Activated naive CD4-positive, alpha-beta T cell treated with anti-CD3 and anti-CD28 coated beads, Interleukin-2, amount 50 U/mL, for 72 hours (primary cell): ENCODE measurements at regions not wholly inside any gene's neighbourhood (a gene's known extent, or its start where the extent isn't known, plus 50 kb on each side); places are given as distances from the start of the nearest gene placed in this dataset.

ENCODE experiments used
- ATAC-seq, 2 donors: fragments of 150-1000 bp; cut with Tn5 transposase; 2 replicates each; pipeline ENCODE4 v1.10.0; 2021; ENCODE audit warnings: mild to moderate bottlenecking in 2 of 2, moderate library complexity in 2 of 2
- DNase-seq, 2 donors: peaks; one replicate each; pipeline ENCODE4 v3.0.0; 2021 to 2022; ENCODE audit warnings: low spot score in 2 of 2
- H3K27ac Mint-ChIP-seq, 2 donors: one replicate each; pipeline ENCODE4 v1.8.0; 2022; ENCODE audit warnings: mild to moderate bottlenecking in 2 of 2, mixed read lengths in 2 of 2
- H3K36me3 Mint-ChIP-seq, 2 donors: one replicate each; pipeline ENCODE4 v1.8.0; 2022; ENCODE audit warnings: mixed read lengths in 2 of 2
- H3K9me3 Mint-ChIP-seq, 2 donors: one replicate each; pipeline ENCODE4 v1.8.0; 2022; ENCODE audit warnings: mixed read lengths in 2 of 2

DNA sequence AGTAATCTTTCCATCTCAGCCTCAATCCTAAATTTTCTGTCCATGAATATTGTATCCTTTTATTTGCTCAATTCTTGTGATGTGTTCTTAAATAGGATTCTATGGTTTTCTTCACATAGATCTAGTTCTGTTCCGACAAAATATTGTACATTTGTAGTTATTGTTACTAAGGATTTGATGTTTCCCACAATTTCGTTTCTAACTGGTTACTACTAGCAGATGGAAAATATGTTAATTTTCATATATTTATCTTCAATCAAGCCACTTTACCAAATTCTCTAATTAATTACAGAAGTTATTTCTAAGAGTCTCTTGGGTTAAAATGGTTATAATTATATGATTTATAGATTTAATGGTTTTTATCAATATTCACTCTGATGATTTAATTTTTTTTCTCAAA lies 60.3 kb downstream of the SEC61B start:
- no peaks in the 10 kb centered on the region for H3K36me3 Mint-ChIP-seq
- no peaks in the 10 kb centered on the region for H3K9me3 Mint-ChIP-seq
- DNase-seq, result no peak

DNA sequence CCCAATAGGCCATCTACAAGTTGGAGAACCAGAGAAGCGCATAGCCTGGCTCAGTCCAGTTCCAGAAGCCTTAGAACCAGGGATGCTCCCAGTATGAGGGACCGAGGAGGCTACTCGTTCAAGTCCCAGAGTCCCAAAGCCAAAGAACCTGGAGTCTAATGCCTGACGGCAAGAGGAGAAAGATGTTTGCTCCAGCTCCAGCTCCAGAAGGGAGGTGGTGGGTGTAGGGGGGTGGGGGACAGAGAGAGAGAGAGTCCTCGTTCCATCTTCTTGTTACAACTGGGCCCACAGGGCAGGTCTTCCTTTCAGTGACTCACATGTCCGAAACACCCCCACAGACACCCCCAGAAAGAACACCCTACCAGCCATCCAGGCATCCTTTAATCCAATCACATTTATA lies 63.9 kb downstream of the SEC61B start:
- Mint-ChIP-seq H3K9me3 (no peaks in the 10 kb centered on the region), H3K36me3 (no peaks in the 10 kb centered on the region), H3K27ac (no peak overlapping the region)
- DNase-seq (no peak), ATAC-seq (no peak)

More for the DNA sequence above, 60.3 kb downstream of the SEC61B start:
- ATAC-seq, result no peak
- H3K27ac Mint-ChIP-seq, result no peak overlapping the region

DNA sequence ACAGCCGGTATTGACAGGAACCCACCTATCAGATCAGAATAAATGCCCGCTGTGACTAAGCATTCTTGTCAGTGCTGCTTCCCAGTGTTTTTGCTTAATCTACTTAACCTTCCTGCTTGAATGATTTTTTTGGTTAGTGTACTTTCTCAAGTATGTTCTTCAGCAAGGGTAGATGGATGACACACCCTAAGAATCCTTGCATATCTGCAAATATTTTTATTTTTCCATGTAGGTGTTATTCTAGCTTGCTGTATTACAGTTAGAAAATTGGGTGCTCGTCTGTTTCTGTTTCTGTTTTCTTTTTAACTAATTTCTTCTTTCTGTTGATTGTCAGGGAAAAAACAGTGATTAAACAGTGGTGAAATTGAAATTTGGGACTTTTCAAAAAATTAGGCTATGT lies 64.5 kb downstream of the SEC61B start:
- Mint-ChIP-seq H3K9me3 (no peaks in the 10 kb centered on the region), H3K36me3 (no peaks in the 10 kb centered on the region), H3K27ac (no peak overlapping the region)
- ATAC-seq (no peak), DNase-seq (no peak)

DNA sequence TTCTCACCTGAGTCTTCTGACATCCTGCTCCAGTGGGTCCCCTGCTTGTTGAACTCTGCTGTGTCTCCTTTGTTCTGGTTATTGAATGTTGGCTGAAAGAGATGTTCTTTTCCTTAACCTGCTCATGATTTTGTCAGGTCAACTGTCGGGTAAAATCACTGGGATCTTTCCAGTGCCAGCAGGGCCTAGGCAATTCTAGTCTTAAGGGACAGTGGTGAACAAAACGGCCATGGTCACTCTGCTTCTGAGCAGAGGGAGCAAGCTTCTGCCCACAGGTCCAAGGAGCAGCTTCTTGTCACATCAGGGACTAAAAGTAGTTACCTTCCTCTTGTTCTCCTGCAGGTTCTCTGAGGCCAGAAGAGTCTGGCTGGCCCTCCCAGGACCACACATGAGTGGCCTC lies 65.6 kb downstream of the SEC61B start:
- no peaks in the 10 kb centered on the region for H3K9me3 Mint-ChIP-seq
- DNase-seq (no peak), ATAC-seq (no peak)
- no peak overlapping the region for H3K27ac Mint-ChIP-seq
- H3K36me3 Mint-ChIP-seq, result no peaks in the 10 kb centered on the region

DNA sequence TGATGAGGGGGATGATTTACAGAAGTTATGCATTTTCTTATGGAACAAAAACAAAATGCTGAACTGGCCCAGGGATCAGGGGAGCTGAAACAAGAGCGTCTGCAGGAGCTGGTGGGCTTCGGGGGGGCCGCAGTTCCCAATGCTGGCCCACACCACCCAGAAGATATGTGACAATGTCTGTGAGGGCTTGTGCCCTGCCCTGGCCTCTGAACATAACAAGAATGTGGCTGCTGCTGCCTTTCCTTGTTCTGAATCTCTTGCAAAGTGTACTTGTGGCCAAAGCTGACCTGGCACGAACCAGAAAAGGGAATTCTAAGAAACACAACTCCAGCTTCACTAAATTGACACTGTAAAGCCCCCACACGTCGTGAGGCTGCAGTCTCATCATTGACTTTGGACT lies 66.7 kb downstream of the SEC61B start:
- H3K9me3 Mint-ChIP-seq, result no peaks in the 10 kb centered on the region
- no peaks in the 10 kb centered on the region for H3K36me3 Mint-ChIP-seq
- no peak for ATAC-seq
- no peak for DNase-seq
- no peak overlapping the region for H3K27ac Mint-ChIP-seq

DNA sequence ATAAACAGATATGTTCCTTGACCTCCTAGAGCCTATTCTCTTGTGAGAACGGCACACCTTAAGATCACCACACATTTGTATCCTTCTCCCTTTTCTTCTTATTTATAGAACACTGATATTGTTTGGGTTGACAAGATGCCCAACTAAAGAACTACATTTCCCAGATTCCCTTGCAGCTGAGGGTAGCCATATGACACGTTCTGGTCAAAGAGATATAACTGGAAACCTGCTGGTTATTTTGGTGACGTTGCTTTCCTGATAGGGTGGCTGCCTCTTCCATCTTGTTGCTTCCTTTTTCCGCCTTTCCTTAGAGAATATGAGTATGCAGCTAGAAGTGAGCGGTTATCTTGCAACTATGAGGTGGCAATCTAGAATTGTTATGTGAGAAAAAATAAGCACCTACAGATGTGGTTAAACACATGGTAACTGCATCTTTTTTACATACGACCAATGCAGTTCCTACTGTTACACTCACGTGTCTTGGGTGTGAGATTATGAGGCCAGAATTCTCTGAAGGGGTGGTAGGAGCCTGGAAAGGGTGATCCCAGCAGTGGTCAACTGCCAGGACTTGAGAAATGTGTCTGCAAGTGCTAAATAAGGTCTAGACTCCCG lies 72.9 kb downstream of the SEC61B start:
- Mint-ChIP-seq H3K9me3 (no peaks in the 10 kb centered on the region), H3K36me3 (no peaks in the 10 kb centered on the region), H3K27ac (no peak overlapping the region)
- ATAC-seq (no peak), DNase-seq (no peak)

DNA sequence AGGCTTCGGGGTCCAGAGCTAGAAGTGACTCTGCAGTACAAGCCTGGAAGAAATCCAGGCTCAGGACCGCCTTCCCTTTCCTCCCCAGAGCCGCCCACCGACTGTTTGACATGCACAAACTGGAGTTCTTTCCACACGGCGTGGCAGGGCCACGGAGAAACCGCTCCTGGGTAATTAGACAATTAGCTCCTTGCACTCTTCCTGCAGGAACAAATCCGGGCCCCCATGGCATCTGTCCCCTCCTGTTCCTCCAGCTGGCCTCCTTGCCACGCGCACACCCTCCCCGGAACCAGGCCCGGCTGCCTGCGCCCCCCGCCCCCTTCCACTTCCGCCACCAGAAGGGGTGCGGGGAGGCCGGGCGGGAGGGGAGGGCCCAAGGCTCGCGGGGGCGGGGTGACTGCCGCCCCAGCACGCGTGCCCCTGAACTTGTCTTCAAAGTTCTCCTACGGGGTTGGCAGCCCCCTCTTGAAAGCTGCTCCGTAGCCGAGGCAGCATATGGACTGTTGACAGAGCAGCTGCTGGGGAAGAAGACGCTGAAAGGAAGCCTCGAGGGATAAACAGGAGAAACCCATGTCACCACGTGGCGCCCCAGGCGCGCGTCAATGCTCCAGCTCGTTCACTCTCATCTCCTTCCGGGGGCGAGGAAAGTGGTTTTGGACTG lies 74.3 kb downstream of the SEC61B start:
- DNase-seq (no peak), ATAC-seq (no peak)
- Mint-ChIP-seq H3K27ac (no peak overlapping the region), H3K9me3 (no peaks in the 10 kb centered on the region), H3K36me3 (no peaks in the 10 kb centered on the region)

DNA sequence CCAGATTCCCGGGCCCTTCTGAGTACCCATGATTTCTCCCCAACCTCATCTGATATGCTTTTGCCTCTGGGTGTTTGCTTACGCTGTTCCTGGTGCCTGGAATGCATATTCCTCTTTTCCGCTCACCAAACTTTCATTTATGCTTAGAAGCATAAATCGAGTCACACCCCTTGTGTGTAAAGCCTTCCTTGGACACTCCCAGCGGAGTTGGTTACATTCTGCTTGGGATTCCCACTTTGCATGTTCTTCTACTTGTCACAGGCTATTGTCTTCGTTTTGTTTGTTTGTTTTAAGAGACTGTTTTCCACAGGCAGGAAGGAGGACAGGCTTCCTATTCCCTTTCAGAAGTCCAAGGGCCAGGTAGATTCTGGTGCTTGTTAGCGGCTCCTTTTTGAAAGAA lies 76.5 kb downstream of the SEC61B start:
- no peaks in the 10 kb centered on the region for H3K36me3 Mint-ChIP-seq
- no peak overlapping the region for H3K27ac Mint-ChIP-seq
- no peak for ATAC-seq
- H3K9me3 Mint-ChIP-seq, result no peaks in the 10 kb centered on the region
- no peak for DNase-seq

DNA sequence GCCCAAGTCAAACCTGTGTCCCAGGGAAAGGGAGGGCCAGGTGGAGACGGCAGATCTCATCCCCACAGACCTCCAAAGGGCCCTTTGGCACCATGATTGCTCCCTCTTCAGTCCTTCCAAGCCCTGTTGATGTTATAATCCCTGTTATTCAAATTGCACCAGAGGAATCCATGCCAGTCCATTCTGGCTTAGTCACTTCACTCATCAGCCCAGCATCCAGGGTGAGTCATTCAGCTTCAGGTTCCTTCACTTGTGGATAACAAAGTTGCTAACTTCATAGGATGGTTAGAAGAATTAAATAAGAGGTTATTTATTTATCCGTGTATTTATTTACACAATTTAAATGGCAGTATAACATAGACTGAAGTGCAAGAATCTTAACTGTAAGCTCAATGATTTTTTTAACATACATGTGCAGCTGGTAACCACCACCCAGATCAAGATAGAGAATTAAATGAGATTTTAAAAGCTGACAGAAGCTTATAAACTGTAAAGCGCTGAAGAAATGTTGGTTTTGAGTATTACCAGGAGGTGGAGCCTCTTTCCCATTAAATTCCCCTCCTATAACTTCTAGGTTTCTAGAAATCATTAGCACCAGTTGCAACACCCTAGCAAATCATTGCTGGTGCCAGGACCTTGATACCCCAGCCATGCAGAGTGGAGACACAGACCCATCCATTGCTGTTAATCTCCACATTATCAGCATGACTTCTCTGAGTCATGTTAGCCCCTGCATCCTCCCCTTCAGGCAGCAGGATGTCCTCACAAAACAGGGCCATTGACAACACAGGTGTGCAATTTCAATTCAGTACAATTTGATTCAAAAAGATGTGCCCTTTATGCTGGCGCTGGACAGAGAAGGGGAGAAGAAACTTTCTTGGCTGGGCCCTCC lies 77.4 kb downstream of the SEC61B start:
- Mint-ChIP-seq H3K9me3 (no peaks in the 10 kb centered on the region), H3K36me3 (no peaks in the 10 kb centered on the region), H3K27ac (no peak overlapping the region)
- DNase-seq (no peak), ATAC-seq (no peak)

DNA sequence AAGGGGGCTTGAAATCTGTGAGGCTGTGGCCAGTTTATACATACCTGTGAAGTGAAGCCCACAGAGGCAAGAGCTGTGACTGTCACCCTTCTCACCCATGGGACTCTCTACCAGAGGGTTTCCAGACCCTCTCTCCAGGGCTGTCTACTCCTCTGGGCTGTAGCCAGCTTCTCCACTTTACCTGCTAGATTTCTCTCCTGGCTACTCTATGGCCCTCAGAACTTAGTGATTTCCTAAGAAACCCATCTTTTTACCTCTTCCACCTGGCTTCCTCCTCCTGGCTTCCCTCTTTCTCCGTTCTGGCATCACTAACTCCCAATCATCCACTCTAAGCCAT lies 78.0 kb downstream of the SEC61B start:
- ATAC-seq (no peak), DNase-seq (no peak)
- H3K36me3 Mint-ChIP-seq, result no peaks in the 10 kb centered on the region
- H3K9me3 Mint-ChIP-seq, result no peaks in the 10 kb centered on the region
- H3K27ac Mint-ChIP-seq, result no peak overlapping the region

DNA sequence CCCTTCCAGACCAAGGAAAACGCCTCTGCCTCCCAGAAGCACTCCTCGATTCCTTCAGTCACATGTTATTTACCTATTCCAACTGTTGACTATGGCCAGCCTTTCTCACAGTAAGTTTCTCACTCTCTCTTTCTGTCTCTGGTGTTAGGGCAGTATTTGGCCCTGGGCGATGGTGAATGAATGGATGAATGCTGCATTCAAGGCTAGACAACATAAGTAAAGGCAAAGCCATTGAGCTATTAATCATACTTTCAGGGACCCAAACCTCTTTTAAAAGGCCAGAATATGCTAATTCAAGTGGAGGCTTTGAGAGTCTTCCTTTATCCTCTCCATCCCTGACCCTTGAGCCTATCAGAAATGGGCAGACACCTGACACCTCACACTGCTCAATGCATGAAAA lies 78.5 kb downstream of the SEC61B start:
- Mint-ChIP-seq H3K36me3 (no peaks in the 10 kb centered on the region), H3K27ac (no peak overlapping the region), H3K9me3 (no peaks in the 10 kb centered on the region)
- ATAC-seq (no peak), DNase-seq (no peak)

DNA sequence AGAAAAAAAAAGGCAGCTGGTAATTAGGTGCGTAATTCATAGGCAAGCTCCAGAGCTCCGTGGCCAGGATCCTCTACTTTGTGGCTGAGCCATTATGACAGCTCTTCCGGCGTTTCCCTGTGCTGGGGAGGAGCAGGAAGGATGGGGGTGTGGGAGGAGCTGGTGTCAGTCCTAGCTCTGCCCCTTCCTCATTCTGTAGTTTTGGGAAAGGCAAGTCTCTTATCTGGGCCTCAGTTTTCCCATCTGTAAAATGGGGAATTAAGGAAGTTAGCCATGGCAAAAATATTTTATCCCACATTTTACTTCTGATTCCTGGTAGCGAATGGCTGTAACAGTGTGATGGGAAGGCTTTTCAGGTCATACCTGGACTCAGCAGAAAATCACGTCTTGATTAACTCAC lies 81.1 kb downstream of the SEC61B start:
- DNase-seq, result no peak
- no peak overlapping the region for H3K27ac Mint-ChIP-seq
- H3K9me3 Mint-ChIP-seq, result no peaks in the 10 kb centered on the region
- ATAC-seq, result no peak
- H3K36me3 Mint-ChIP-seq, result no peaks in the 10 kb centered on the region

DNA sequence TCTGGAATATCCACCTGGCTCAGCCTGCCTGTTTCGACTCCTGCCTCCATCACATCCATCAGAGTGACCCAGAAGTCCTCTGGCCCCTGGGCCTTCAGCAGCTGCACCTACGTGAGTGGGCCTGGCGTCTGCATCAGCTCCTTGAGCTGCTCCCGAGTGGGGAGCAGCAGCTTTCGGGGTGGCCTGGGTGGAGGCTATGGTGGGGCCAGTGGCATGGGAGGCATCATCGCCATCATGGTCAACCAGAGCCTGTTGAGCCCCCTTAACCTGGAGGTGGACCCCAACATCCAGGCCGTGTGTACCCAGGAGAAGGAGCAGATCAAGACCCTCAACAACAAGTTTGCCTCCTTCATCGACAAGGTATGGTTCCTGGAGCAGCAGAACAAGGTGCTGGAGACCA lies 83.0 kb downstream of the SEC61B start:
- no peak overlapping the region for H3K27ac Mint-ChIP-seq
- no peaks in the 10 kb centered on the region for H3K9me3 Mint-ChIP-seq
- no peaks in the 10 kb centered on the region for H3K36me3 Mint-ChIP-seq
- DNase-seq, result no peak
- ATAC-seq, result no peak

DNA sequence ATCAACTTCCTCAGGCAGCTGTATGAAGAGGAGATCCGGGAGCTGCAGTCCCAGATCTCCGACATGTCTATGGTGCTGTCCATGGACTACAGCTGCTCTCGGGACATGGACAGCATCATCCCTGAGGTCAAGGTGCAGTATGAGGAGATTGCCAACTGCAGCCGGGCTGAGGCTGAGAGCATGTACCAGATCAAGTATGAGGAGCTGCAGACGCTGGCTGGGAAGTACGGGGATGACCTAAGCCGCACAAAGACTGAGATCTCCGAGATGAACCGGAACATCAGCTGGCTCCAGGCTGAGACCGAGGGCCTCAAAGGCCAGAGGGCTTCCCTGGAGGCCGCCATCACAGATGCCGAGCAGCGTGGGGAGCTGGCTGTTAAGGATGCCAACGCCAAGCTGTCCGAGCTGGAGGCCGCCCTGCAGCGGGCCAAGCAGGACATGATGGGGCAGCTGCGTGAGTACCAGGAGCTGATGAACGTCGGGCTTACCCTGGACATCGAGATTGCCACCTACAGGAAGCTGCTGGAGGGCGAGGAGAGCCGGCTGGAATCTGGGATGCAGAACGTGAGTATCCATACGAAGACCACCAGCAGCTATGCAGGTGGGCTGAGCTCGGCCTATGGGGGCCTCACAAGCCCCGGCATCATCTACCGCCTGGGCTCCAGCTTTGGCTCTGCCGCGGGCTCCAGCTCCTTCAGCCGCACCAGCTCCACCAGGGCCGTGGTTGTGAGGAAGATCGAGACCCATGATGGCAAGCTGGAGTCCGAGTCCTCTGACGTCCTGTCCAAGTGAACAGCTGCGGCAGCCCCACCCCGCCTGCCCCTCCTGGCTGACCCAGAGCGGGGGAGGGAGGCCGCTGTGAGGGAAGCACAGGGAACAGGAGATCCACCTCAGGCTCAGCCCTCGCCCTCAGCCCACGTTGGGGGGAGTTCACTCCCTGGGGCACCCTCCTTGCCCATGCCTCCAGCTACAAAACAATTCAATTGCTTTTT lies 84.0 kb downstream of the SEC61B start:
- H3K27ac Mint-ChIP-seq, result no peak overlapping the region
- H3K9me3 Mint-ChIP-seq, result no peaks in the 10 kb centered on the region
- ATAC-seq, result no peak
- DNase-seq, result no peak
- H3K36me3 Mint-ChIP-seq, result no peaks in the 10 kb centered on the region

DNA sequence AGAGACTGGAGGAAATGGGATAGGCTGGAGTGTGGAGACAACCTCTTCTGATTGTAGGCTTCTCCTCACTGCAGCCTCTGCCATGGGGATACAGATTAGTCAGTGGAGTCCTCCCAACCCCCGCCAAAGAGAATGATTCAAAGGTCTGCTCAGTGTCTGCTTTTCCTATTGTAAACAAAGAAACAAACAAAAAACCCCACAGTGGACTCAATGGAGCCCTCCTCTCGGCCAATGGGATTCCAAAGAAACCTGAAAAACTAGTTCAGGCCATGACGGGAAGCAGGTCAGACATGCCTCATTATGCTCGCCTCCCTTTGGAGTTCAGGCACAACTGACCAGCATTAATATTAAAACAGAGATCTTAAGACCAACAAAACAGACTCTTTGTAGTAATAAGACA lies 85.8 kb downstream of the SEC61B start:
- H3K9me3 Mint-ChIP-seq, result no peaks in the 10 kb centered on the region
- no peak for ATAC-seq
- H3K36me3 Mint-ChIP-seq, result no peaks in the 10 kb centered on the region
- no peak for DNase-seq
- H3K27ac Mint-ChIP-seq, result no peak overlapping the region

DNA sequence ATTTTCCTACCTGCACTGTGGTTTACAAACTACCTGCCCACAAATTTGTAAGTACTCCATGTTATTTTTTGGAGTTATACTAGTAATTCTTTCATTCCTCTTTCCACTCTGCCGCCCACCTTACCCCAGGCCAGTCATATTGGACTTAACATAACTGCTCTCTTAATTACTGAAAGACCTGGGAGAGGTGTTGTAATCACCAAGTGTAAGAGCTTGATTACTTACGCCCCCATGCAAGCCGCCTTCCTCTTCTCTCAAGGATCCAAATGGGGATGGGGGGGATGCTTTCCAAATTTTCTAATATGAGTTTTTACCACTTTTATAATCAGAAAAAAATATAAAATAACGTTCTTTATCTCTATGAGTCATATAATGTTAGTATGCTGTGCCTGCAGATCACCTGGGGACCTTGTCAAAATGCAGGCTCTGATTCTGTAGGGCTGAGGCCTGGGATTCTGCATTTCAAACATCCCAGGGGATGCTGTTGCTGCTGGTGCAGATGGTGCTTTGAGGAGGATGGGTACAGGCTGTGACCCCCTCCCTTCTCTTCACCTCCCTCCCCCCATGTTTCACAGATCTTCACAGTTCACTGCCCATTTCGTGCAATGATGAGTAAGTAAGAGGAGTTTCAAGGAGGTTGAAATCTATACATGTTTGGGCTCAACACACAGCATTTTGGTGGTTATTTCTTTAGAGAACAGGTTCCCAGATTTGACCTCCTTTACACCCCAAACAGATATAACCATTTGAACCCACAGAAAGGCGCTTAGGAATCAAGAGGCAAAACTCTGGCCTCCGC lies 87.3 kb downstream of the SEC61B start:
- Mint-ChIP-seq H3K27ac (no peak overlapping the region), H3K9me3 (no peaks in the 10 kb centered on the region), H3K36me3 (no peaks in the 10 kb centered on the region)
- DNase-seq (no peak), ATAC-seq (no peak)
